G401.6 (cell line): ENCODE measurements at regions not wholly inside any gene's neighbourhood (a gene's known extent, or its start where the extent isn't known, plus 50 kb on each side); places are given as distances from the start of the nearest gene placed in this dataset.

ENCODE experiments used
- FAIRE-seq: peaks from 2 replicates; lab custom pipeline; 2012; peaks lifted over from hg19 to GRCh38; lab: Jason Lieb, UNC

GRCh38 chr16:51376080-51376479 is 225.0 kb upstream of the SALL1 start:
- FAIRE-seq, result no peak

DNA sequence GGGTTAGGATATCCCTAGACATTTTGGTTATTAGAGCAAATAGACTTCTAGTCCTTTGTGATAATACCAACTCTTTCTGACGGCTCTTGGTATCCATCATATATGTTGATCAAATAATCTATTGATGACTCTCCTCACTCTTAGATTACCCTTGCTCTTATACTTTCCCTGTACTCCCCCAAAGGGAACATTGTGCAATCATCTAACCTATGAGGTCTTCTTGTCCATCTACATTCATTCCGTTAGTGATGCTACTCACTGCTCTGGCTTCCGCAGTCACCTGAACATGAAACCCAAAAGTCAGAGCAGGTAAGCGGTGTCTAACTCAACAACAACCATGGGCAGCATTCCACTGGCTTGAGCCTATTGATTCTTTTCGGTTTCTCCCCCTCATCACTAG is 223.7 kb upstream of the SALL1 start:
- no peak for FAIRE-seq

DNA sequence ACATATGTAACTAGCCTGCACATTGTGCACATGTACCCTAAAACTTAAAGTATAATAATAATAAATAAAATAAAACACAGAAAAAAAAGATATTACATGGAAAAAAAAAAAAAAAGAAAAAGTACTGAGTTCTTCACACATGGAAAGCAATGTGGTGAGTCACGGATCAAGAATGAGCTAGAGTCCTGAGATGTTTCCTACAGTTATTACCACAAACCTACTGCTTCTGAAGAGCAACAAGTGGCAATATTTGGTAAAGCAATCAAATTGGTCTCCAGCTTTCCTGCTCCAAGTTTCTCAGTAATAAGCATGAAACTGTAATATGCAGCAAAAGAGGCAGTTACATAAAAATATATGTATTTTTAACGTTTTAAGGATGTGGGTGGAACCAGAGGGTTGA is 223.3 kb upstream of the SALL1 start:
- no peak for FAIRE-seq

GRCh38 chr16:51365715-51366114 is 214.6 kb upstream of the SALL1 start:
- FAIRE-seq, result no peak

DNA sequence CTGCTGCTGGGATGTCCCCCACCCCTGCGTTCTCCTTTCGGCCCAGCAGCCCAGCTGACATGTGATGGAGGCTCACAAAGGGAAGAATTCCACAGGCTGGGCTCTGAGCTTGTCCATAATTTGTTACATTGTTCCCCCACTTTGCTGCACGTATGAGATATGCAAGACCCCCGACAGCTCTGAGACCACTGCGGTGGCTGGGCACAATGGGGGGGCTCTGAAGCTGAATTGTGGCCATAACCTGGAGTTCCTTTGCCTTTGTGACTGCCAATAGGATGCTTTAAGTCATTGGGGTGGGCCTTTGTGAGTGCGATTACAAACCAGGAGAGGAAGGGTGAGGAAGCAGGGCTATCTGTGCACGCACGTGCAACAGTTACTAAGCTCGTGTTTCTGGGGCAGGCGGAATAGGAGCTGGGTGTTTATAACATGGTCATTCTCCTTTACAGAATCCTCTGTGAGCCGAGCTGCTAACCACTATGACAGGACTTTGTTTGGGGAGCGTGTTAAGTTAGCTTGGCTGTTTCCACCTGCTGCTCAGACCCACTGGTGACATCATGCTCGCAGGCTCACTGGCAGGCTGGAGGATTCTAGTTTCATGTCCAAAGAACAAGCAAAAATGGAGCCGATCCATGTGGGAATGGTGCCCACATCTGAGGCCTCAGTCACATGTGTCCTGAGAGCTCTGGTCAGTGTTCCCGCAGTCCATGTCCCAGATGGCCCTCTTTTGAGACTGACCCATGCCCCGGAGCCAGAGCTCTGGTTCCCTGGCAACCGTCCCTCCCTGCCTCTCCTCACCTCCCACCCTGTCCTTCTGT is 208.3 kb upstream of the SALL1 start:
- no peak for FAIRE-seq

DNA sequence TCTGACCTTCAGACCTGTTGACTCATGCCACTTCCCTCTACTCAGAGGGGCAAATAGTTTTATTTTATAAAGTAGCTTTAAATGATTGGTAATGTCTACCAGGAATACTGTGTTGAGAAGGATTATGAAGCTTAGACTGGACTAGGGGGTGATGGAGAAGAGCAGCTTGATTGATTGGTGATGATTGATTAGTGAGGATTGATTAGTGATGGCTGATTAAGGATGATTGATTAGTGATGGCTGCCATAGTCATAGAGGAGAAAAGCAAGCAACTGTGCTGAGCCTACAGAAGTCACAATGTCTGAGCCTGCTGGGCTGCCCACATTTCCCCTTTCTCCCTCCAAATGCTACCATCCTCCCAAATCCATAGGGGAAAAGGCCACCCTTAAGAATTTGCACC is 206.8 kb upstream of the SALL1 start:
- no peak for FAIRE-seq

DNA sequence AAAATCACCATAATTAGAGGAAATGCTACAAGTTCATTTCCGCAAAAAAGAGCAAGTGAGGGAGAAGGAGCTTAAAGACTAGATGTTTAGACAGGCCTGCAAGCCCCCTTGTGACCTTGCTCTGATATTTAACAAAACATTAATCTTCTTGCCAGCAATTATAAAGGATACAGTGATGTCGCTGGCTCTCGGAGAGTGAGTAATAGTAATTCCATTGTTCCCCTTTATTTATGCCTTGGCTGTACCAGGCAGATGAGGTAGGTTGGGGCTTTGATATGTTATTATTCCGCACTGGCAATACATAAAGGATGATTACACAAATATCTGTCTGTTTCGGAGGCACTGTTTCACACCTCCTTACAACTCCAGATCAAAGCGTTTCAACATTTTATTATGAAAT is 204.8 kb upstream of the SALL1 start:
- FAIRE-seq, result no peak

DNA sequence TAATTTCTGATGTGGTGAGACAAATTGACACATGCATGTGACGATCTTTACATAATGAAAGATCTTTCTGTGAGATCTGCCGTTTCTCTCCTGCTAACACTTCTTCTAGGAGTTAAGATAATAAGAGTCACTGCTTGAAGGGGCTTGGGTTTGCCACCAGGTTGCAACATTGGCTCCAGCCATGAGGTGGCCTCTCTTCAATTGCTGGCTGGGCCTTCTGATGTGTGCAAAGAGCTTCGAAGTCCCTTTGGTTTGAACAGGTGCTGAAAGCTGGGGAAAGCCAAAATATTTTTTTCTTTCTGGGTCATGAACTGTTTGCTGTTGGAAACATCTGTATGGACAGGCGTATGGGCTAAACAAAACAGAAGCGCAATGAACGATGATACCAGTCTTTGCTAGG is 204.1 kb upstream of the SALL1 start:
- FAIRE-seq, result no peak

- FAIRE-seq, result no peak
Measured at GRCh38 chr16:51353055-51353454, 202.0 kb upstream of the SALL1 start.

DNA sequence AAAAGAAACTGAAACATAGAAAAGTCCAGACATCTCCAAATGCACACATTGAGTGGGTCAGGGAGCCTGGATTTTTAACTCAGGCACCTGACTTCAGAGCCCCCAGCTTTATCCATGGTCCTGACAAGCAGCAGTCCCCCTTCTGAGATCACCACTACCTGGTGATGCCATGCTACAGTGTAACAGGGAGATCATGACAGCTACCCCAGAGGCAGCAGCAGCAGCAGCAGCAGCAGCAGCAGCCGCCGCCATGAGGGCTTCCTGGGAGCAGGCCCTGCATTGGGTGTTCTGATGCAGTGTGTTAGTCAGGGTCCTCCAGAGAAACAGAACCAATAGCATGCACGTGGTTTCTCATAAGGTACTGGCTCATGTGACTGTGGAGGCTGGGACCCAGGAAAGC is 198.6 kb upstream of the SALL1 start:
- FAIRE-seq, result no peak

- no peak for FAIRE-seq
Measured at GRCh38 chr16:51343411-51343810, 192.3 kb upstream of the SALL1 start.

DNA sequence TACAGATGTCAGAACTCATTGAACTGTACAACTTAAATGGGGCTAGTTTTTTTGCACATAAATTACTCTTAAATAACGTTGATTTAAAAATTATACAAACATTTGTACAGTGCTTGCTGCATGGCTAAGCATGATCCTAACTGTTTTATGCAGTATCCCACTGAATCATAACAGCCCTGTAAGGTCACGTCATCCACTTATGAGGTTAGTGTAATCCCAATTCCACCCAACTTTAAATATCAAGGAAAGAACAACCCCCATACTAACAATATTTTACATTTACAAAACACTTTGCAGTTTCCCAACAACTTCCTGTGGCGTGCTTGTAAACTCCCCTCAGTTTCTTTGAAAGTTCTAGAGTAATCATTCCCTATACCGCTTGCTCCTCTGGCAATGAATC is 190.1 kb upstream of the SALL1 start:
- no peak for FAIRE-seq

DNA sequence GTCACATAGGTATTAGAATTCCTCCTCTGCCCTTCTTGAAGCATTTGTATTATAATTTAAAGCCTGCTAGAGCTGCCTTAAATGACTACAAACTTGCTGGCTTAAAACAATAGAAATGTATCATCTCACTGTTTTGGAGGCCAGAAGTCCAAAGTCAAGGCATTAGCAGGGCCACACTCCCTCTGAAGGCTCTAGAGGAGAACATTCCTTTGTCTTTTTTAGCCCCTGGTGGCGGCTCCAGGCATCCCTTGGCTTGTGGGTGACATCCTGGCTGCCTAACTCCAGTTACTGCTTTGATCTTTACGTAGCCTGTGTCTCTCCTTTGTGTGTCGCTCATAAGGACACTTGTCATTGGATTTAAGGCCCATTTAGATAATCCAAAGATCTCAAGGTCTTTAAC is 186.6 kb upstream of the SALL1 start:
- FAIRE-seq, result no peak

- FAIRE-seq, result no peak
Measured at GRCh38 chr16:51328733-51329132, 177.7 kb upstream of the SALL1 start.

DNA sequence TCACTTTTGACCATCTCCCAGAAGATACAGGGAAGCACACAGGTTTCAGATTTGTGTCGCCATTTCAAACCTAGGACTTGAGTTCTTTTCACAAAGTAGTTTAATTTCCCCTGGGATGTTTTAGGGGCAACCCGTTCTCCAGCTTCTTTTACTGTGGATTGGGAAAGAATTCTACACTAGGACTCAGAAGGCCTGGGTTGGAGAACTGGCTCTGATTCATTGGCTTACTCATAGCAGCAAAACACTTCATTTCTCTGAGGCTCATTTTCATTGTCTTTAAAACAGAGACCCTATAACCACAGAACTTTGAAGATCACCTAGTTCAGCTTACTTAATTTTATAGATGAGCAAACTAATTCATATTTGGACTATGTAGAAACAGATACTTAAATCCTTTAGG is 175.9 kb upstream of the SALL1 start:
- FAIRE-seq, result no peak

- no peak for FAIRE-seq
Measured at GRCh38 chr16:51326131-51326856, 175.2 kb upstream of the SALL1 start.

DNA sequence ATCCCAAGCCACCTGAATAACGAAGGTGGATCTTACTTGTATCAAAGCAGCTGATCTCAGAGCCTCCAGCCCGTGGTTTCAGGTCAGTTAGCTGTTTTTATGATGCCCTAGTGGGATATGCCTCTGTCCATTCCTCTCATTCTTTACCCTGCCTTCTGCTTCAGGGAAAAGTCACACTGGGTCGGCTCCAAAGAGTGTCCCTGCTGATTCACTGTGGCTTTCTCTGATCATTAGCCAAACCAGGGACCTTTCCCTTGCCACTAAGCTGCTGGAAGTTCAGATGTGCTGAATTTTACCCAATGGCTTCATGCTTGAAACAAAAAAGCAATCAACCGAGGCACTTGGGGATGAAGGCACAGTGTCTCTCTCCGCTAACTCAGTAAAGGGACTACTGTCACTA is 170.2 kb upstream of the SALL1 start:
- no peak for FAIRE-seq

GRCh38 chr16:51317575-51317974 is 166.5 kb upstream of the SALL1 start:
- FAIRE-seq, result no peak

DNA sequence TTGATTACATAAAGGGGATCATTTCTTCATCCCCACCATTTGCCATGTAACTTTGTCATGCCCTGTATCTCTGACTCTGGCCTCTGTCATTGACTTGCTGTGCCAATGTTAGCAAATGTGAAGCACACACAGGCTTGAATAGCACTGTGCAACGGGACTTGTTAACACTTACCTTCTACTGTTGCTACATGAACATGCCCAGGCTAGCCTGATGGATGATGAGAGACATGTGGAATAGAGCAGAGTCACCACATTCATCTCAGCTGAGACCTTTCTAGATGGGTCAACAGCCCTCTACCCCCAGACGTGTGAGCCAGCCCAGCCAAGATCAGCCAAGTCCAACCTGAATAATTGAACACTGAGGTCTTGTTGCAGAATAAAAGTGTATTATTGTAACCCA is 162.1 kb upstream of the SALL1 start:
- no peak for FAIRE-seq

GRCh38 chr16:51312363-51313150 is 161.5 kb upstream of the SALL1 start:
- FAIRE-seq, result no peak

DNA sequence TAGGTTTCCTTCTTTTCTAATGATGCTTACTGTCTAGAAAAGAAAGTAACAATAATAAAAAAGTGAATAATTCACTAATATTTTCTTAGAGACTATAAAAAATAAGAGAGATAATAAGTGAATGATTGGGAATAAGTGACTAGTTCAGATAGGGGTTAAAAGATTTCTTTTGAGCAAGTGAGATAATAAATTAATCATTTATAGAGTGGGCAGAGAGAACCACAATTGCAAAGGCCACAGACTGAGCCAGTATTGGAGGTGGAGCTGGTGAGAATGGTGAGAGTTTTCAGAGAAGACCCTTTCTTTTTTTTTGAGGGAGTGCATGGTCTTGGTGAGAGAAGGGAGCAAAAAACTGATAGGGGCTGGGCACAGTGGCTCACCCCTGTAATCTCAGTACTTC is 159.1 kb upstream of the SALL1 start:
- no peak for FAIRE-seq

DNA sequence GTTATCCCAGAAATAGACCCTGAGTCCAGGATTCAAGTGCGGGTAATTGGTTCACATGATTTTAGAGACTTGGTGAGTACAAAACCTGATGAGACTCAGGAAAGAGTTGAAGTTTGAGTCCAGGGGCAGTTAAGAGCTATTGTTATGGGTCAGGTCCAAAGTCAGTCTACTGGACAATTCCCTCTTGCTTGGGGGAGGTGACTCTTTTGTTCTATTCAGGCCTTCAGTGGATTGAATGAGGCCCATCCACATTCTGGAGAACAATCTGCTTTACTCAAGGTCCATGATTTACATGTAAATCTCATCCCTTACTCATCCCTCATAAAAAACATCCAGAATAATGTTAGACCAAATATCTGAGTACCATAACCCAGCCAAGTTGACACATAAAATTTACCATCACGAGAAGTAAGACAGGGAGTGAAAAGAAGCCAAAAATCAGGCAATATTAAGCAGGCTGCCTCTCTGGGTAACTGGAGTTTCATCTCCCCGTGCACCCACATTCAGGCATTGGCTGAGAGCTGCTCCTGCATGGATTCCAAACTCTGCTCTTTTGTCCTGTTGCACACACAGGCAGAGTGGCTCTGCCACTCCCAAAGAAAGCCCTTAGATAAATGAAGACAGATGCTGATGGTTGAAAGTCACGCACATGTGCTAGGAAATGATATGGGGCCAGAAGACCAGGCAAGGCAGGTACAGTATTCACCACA is 156.0 kb upstream of the SALL1 start:
- FAIRE-seq, result no peak

DNA sequence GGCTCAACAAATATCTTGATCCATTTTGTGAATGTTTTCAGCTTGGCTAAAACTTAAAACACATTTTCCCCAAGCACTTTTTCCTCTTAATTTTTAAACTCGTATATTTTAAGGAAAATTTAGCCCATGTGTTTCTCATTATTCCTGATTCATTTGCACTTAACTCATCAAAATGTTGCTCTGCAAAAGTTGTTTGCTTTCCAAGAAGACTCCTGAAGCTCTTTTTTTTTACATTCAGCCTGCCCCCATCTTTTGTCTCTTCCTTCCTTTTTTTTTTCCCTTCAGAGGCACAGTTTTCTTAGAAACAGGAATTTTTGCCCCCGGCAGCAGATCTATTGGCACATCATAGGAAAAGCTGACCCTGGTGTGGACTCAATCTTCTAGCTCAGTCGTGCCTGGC is 155.0 kb upstream of the SALL1 start:
- no peak for FAIRE-seq
